Astrocyte (in vitro differentiated cells and primary cell): ENCODE measurements at regions not wholly inside any gene's neighbourhood (a gene's known extent, or its start where the extent isn't known, plus 50 kb on each side); places are given as distances from the start of the nearest gene placed in this dataset.

Experiments used
- DNase-seq: peaks from one replicate; pipeline ENCODE4 v3.0.0-alpha.2; 2010; ENCODE audit warnings: low read depth
- FAIRE-seq: peaks from 2 replicates; lab custom pipeline; 2011; peaks lifted over from hg19 to GRCh38; lab: Jason Lieb, UNC
- H2AFZ ChIP-seq: 2 replicates; pipeline ENCODE4 v1.6.0; 2012; ENCODE audit warnings: low read depth, low read length, inconsistent platforms
- H3K27ac ChIP-seq: 2 replicates; pipeline ENCODE4 v1.5.1; 2011; ENCODE audit warnings: low read depth, low read length, inconsistent platforms
- H3K27me3 ChIP-seq: 2 replicates; pipeline ENCODE4 v1.6.0; 2011; ENCODE audit warnings: low read length, inconsistent platforms; ENCODE audit not compliant: insufficient read depth
- H3K36me3 ChIP-seq: 2 replicates; pipeline ENCODE4 v1.5.1; 2011; ENCODE audit warnings: low read length, inconsistent platforms; ENCODE audit not compliant: insufficient read depth
- H3K4me1 ChIP-seq: 2 replicates; pipeline ENCODE4 v1.5.1; 2011; ENCODE audit warnings: low read length, inconsistent platforms; ENCODE audit not compliant: insufficient read depth
- H3K4me2 ChIP-seq: 2 replicates; pipeline ENCODE4 v1.6.0; 2012; ENCODE audit warnings: low read length, inconsistent platforms
- H3K4me3 ChIP-seq: 2 replicates; pipeline ENCODE4 v1.5.1; 2011; ENCODE audit warnings: low read depth, mild to moderate bottlenecking, low read length, inconsistent platforms; ENCODE audit not compliant: insufficient read depth
- H3K79me2 ChIP-seq: 2 replicates; pipeline ENCODE4 v1.6.0; 2012; ENCODE audit warnings: mild to moderate bottlenecking, low read length, inconsistent platforms; ENCODE audit not compliant: insufficient read depth
- H3K9ac ChIP-seq: 2 replicates; pipeline ENCODE4 v1.6.0; 2012; ENCODE audit warnings: mild to moderate bottlenecking, low read length, inconsistent platforms
- H3K9me3 ChIP-seq: 2 replicates; pipeline ENCODE4 v1.5.1; 2012; ENCODE audit warnings: low read depth, mild to moderate bottlenecking, low read length, inconsistent platforms; ENCODE audit not compliant: insufficient read depth
- H4K20me1 ChIP-seq: 2 replicates; pipeline ENCODE4 v1.6.0; 2012; ENCODE audit warnings: low read length, inconsistent platforms; ENCODE audit not compliant: insufficient read depth
- H3K27ac Mint-ChIP-seq: one replicate; pipeline ENCODE4 v1.8.0; 2021; ENCODE audit warnings: mild to moderate bottlenecking, mixed read lengths; ENCODE audit not compliant: unreplicated experiment
- H3K27me3 Mint-ChIP-seq: one replicate; pipeline ENCODE4 v1.8.0; 2021; ENCODE audit warnings: low read depth, mixed read lengths; ENCODE audit not compliant: unreplicated experiment
- H3K36me3 Mint-ChIP-seq: one replicate; pipeline ENCODE4 v1.8.0; 2021; ENCODE audit warnings: low read depth, mixed read lengths; ENCODE audit not compliant: unreplicated experiment
- H3K4me1 Mint-ChIP-seq: one replicate; pipeline ENCODE4 v1.8.0; 2021; ENCODE audit warnings: low read depth, mixed read lengths; ENCODE audit not compliant: unreplicated experiment
- H3K4me3 Mint-ChIP-seq: one replicate; pipeline ENCODE4 v1.8.0; 2021; ENCODE audit warnings: mild to moderate bottlenecking, moderate library complexity, mixed read lengths; ENCODE audit not compliant: unreplicated experiment
- H3K9me3 Mint-ChIP-seq: one replicate; pipeline ENCODE4 v1.8.0; 2021; ENCODE audit warnings: mild to moderate bottlenecking, mixed read lengths; ENCODE audit not compliant: unreplicated experiment
- EZH2 ChIP-seq: IDR thresholded peaks from 2 replicates; pipeline ENCODE4 v1.6.1; 2012; ENCODE audit warnings: mild to moderate bottlenecking, low read length, inconsistent platforms; ENCODE audit not compliant: insufficient read depth
- TF ChIP-seq, protein P1 (sequence below): IDR thresholded peaks from 2 replicates; pipeline ENCODE4 v1.5.1; 2011; ENCODE audit warnings: low read depth, mild to moderate bottlenecking, inconsistent platforms, low read length, moderate library complexity; ENCODE audit not compliant: insufficient read depth

DNA sequence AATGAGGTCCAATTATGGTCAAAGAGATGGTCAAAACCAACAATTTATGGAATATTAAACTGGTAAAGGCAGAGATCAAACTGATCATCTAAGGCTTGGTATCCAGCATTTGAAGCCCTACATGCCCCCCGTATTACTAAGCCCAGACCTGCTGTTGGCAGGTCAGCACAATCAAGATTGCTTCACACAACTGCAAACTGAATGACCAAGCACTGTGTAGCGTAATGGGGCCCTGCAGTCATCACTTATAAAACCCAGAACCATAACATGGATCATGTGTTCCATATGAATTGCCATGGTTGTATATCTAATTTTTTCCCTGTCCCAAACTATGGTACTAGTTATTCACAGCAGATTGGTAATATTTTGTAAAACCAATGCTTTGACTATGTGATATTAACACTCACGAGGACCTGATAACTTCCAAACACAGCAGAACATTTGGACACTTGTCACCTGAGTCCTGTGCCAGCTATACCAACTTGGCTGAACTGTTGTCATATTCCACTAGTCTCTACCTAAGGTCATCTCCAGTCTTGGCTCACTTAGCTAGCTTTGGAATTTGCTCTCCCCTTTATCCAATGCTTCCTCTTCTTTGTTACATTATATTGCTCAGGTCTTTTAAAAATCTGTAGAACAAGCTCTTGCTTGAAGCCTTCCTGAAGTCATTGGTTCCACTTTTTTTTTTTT lies 81.7 kb upstream of the HMHB1 start:
- Histone ChIP-seq H3K27me3 (no peaks in the 10 kb centered on the region), H3K9me3 (no peaks in the 10 kb centered on the region), H3K27ac (no peak overlapping the region), H2AFZ (no peak overlapping the region), H3K9ac (no peak overlapping the region), H3K79me2 (no peaks in the 10 kb centered on the region), H3K36me3 (no peaks in the 10 kb centered on the region), H3K4me1 (no peaks in the 10 kb centered on the region), H4K20me1 (no peaks in the 10 kb centered on the region), H3K4me3 (no peak overlapping the region), H3K4me2 (no peak overlapping the region)
- Mint-ChIP-seq H3K4me3 (no peak overlapping the region), H3K27ac (no peak overlapping the region), H3K27me3 (no peaks in the 10 kb centered on the region), H3K4me1 (peaks cover 10% of the 10 kb centered on the region), H3K9me3 (peaks cover 6% of the 10 kb centered on the region), H3K36me3 (no peaks in the 10 kb centered on the region)
- no peak for TF ChIP-seq EZH2
- TF ChIP-seq, protein P1, sequence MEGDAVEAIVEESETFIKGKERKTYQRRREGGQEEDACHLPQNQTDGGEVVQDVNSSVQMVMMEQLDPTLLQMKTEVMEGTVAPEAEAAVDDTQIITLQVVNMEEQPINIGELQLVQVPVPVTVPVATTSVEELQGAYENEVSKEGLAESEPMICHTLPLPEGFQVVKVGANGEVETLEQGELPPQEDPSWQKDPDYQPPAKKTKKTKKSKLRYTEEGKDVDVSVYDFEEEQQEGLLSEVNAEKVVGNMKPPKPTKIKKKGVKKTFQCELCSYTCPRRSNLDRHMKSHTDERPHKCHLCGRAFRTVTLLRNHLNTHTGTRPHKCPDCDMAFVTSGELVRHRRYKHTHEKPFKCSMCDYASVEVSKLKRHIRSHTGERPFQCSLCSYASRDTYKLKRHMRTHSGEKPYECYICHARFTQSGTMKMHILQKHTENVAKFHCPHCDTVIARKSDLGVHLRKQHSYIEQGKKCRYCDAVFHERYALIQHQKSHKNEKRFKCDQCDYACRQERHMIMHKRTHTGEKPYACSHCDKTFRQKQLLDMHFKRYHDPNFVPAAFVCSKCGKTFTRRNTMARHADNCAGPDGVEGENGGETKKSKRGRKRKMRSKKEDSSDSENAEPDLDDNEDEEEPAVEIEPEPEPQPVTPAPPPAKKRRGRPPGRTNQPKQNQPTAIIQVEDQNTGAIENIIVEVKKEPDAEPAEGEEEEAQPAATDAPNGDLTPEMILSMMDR, result no peak
- DNase-seq (no peak), FAIRE-seq (no peak)

DNA sequence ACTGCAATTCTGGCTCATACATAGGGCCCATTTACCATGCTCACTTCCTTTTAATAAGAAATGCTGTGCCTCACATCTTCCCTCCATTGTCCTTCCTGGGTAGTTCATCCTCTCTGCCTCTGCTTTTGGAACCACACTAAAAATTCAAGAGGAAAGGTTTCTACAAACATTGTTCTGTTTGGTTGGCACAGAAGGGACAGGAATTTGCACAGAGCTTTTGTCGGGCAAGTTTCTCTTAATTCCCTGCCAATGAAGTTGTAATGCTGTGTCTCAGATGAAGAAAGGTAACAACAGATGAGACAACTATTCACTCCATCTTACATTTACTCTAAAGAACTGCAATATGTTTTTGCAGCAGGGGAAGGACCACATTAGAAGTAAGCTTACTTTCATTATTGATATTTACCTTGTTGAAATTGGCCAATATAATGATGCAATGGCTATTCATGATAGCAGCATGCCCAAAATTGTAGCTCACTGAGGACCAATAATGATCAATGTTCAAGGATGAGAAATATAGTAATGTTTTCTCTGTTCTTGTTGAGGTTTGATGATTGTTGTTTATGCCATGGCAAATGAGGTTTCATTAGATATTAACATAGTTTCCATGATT lies 82.5 kb upstream of the HMHB1 start:
- no peak for DNase-seq
- H3K4me2 ChIP-seq, result no peak overlapping the region
- H3K4me3 ChIP-seq, result no peak overlapping the region
- H4K20me1 ChIP-seq, result no peaks in the 10 kb centered on the region
- Mint-ChIP-seq H3K27me3 (no peaks in the 10 kb centered on the region), H3K4me3 (no peak overlapping the region), H3K27ac (no peak overlapping the region), H3K4me1 (peaks cover 10% of the 10 kb centered on the region), H3K36me3 (no peaks in the 10 kb centered on the region), H3K9me3 (peaks cover 10% of the 10 kb centered on the region)
- TF ChIP-seq, protein P1, result no peak
- no peak for TF ChIP-seq EZH2
- H3K36me3 ChIP-seq, result no peaks in the 10 kb centered on the region
- H3K9me3 ChIP-seq, result no peaks in the 10 kb centered on the region
- FAIRE-seq, result peak; percentile 60
- H3K4me1 ChIP-seq, result no peaks in the 10 kb centered on the region
- H3K27me3 ChIP-seq, result no peaks in the 10 kb centered on the region
- no peak overlapping the region for H3K9ac ChIP-seq
- H2AFZ ChIP-seq, result no peak overlapping the region
- no peak overlapping the region for H3K27ac ChIP-seq
- H3K79me2 ChIP-seq, result no peaks in the 10 kb centered on the region

DNA sequence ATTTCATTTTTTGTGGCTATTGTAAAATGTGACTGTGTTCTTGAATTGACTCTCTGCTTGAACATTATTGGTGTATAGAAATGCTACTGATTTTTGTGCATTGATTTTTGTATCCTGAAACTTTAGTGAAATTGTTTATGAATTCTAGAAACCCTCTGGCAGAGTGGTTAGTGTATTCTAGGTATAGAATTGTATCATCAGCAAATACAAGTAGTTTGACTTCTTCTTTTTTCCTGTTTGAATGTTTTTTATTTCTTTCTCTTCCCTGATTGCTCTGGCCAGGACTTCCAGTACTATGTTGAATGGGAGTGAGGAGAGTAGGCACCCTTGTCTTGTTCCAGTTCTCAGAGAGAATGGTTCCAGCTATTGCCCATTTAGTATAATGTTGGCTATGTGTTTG lies 88.8 kb upstream of the HMHB1 start:
- H3K27ac ChIP-seq, result no peak overlapping the region
- H3K79me2 ChIP-seq, result no peaks in the 10 kb centered on the region
- no peak overlapping the region for H3K4me3 ChIP-seq
- Mint-ChIP-seq H3K27ac (no peak overlapping the region), H3K27me3 (no peaks in the 10 kb centered on the region), H3K36me3 (no peaks in the 10 kb centered on the region), H3K4me3 (no peak overlapping the region), H3K9me3 (peaks cover 12% of the 10 kb centered on the region), H3K4me1 (no peaks in the 10 kb centered on the region)
- no peak overlapping the region for H3K9ac ChIP-seq
- DNase-seq (no peak), FAIRE-seq (no peak)
- no peaks in the 10 kb centered on the region for H3K9me3 ChIP-seq
- H3K36me3 ChIP-seq, result no peaks in the 10 kb centered on the region
- H3K4me2 ChIP-seq, result no peak overlapping the region
- no peak overlapping the region for H2AFZ ChIP-seq
- no peaks in the 10 kb centered on the region for H3K4me1 ChIP-seq
- no peaks in the 10 kb centered on the region for H4K20me1 ChIP-seq
- no peaks in the 10 kb centered on the region for H3K27me3 ChIP-seq
- no peak for TF ChIP-seq EZH2
- TF ChIP-seq, protein P1, result no peak
